ENCODE measurements at regions not wholly inside any gene's neighbourhood (a gene's known extent, or its start where the extent isn't known, plus 50 kb on each side); places are given as distances from the start of the nearest gene placed in this dataset.
"Not testable (repeated sequence)": the region's sequence is repeated elsewhere in the genome, so short reads cannot be mapped to it uniquely, and the experiment has no call there.

GRCh38 chr12:114491916-114492315 lies 86.0 kb upstream of the TBX5 start:
- DNase-seq (ENCODE audit: low read depth in 2 of 2) = no peak
- Histone ChIP-seq H3K4me2 (ENCODE audit: extremely low read depth, insufficient read depth, low read length) (no peak overlapping the region), H3K4me1 (ENCODE audit: control insufficient read depth, extremely low read depth, insufficient read depth, low read length) (no peaks in the 10 kb centered on the region), H4K20me1 (ENCODE audit: control insufficient read depth, extremely low read depth, insufficient read depth, low read length) (no peaks in the 10 kb centered on the region), H2AFZ (ENCODE audit: low read length) (no peak overlapping the region), H3K36me3 (ENCODE audit: control insufficient read depth, insufficient read depth, low read length) (no peaks in the 10 kb centered on the region), H3K27me3 (ENCODE audit: control insufficient read depth, insufficient read depth, low read length) (peaks cover 12% of the 10 kb centered on the region), H3K4me3 (replicated peaks in 1 of 4; ENCODE audit: control extremely low read depth in 1 of 4, insufficient read depth in 1 of 4, low read depth in 3 of 4, low read length in 4 of 4) (no peak overlapping the region), H3K79me2 (ENCODE audit: control insufficient read depth, insufficient read depth, low read length) (no peaks in the 10 kb centered on the region), H3K9ac (ENCODE audit: insufficient read depth, low read length) (no peak overlapping the region), H3K27ac (ENCODE audit: insufficient read depth, low read length) (no peak overlapping the region), H3K9me3 (ENCODE audit: control insufficient read depth, insufficient read depth, low read depth, low read length) (no peaks in the 10 kb centered on the region)
- TF ChIP-seq CTCF (conservative IDR thresholded peaks at IDR 0.05 in 1 of 2, IDR thresholded peaks at IDR 0.05 in 1 of 2; ENCODE audit: low read depth in 1 of 2, low read length in 2 of 2) (no peak), EZH2 (IDR thresholded peaks at IDR 0.05; ENCODE audit: low read length, missing control alignments) (no peak)

- H3K27me3 ChIP-seq (ENCODE audit: control insufficient read depth, insufficient read depth, low read length); H3K4me2 ChIP-seq (ENCODE audit: extremely low read depth, insufficient read depth, low read length); H3K4me3 ChIP-seq (replicated peaks in 1 of 4; ENCODE audit: control extremely low read depth in 1 of 4, insufficient read depth in 1 of 4, low read depth in 3 of 4, low read length in 4 of 4); H3K79me2 ChIP-seq (ENCODE audit: control insufficient read depth, insufficient read depth, low read length); H3K27ac ChIP-seq (ENCODE audit: insufficient read depth, low read length); H3K9ac ChIP-seq (ENCODE audit: insufficient read depth, low read length); H2AFZ ChIP-seq (ENCODE audit: low read length); H3K36me3 ChIP-seq (ENCODE audit: control insufficient read depth, insufficient read depth, low read length); H3K9me3 ChIP-seq (ENCODE audit: control insufficient read depth, insufficient read depth, low read depth, low read length); H3K4me1 ChIP-seq (ENCODE audit: control insufficient read depth, extremely low read depth, insufficient read depth, low read length); DNase-seq (ENCODE audit: low read depth in 2 of 2); H4K20me1 ChIP-seq (ENCODE audit: control insufficient read depth, extremely low read depth, insufficient read depth, low read length): not testable (repeated sequence)
Measured at GRCh38 chr12:114484822-114485459, 79.0 kb upstream of the TBX5 start.

GRCh38 chr12:114483996-114484395 lies 78.1 kb upstream of the TBX5 start:
- TF ChIP-seq CTCF (conservative IDR thresholded peaks at IDR 0.05 in 1 of 2, IDR thresholded peaks at IDR 0.05 in 1 of 2; ENCODE audit: low read depth in 1 of 2, low read length in 2 of 2) (no peak), EZH2 (IDR thresholded peaks at IDR 0.05; ENCODE audit: low read length, missing control alignments) (no peak)
- H3K4me1 ChIP-seq (ENCODE audit: control insufficient read depth, extremely low read depth, insufficient read depth, low read length) = no peaks in the 10 kb centered on the region
- H4K20me1 ChIP-seq (ENCODE audit: control insufficient read depth, extremely low read depth, insufficient read depth, low read length) = no peaks in the 10 kb centered on the region
- no peak overlapping the region for H2AFZ ChIP-seq (ENCODE audit: low read length)
- DNase-seq (ENCODE audit: low read depth in 2 of 2) = no peak
- H3K9ac ChIP-seq (ENCODE audit: insufficient read depth, low read length) = no peak overlapping the region
- H3K27me3 ChIP-seq (ENCODE audit: control insufficient read depth, insufficient read depth, low read length) = peaks cover 10% of the 10 kb centered on the region
- no peak overlapping the region for H3K27ac ChIP-seq (ENCODE audit: insufficient read depth, low read length)
- H3K4me2 ChIP-seq (ENCODE audit: extremely low read depth, insufficient read depth, low read length) = no peak overlapping the region
- H3K79me2 ChIP-seq (ENCODE audit: control insufficient read depth, insufficient read depth, low read length) = no peaks in the 10 kb centered on the region
- H3K4me3 ChIP-seq (replicated peaks in 1 of 4; ENCODE audit: control extremely low read depth in 1 of 4, insufficient read depth in 1 of 4, low read depth in 3 of 4, low read length in 4 of 4) = no peak overlapping the region
- H3K9me3 ChIP-seq (ENCODE audit: control insufficient read depth, insufficient read depth, low read depth, low read length) = no peaks in the 10 kb centered on the region
- no peaks in the 10 kb centered on the region for H3K36me3 ChIP-seq (ENCODE audit: control insufficient read depth, insufficient read depth, low read length)

Data from fibroblast of lung (primary cell).